ENCODE measurements at regions not wholly inside any gene's neighbourhood (a gene's known extent, or its start where the extent isn't known, plus 50 kb on each side); places are given as distances from the start of the nearest gene placed in this dataset.

- TF ChIP-seq CTCF (conservative IDR thresholded peaks at IDR 0.05; ENCODE audit: low read length) = no peak
- no peak for TF ChIP-seq EZH2phosphoT487 (IDR thresholded peaks at IDR 0.05; ENCODE audit: borderline replicate concordance)
Observed at GRCh38 chr15:69836048-69836447, 261.7 kb downstream of the TLE3 start.

Data from Loucy (cell line).